ENCODE measurements at regions not wholly inside any gene's neighbourhood (a gene's known extent, or its start where the extent isn't known, plus 50 kb on each side); places are given as distances from the start of the nearest gene placed in this dataset.

GRCh38 chr19:31538879-31539278 lies 189.6 kb upstream of the TSHZ3 start:
- Histone ChIP-seq H3K27ac (ENCODE audit: low read depth, low read length) (no peak overlapping the region), H3K4me1 (ENCODE audit: insufficient read depth, low read length) (no peaks in the 10 kb centered on the region), H3K27me3 (ENCODE audit: insufficient read depth, low read length) (no peaks in the 10 kb centered on the region), H3K4me3 (ENCODE audit: insufficient read depth, low read depth, low read length) (no peak overlapping the region), H3K9me3 (ENCODE audit: insufficient read depth, low read depth, low read length) (no peaks in the 10 kb centered on the region), H3K79me2 (ENCODE audit: insufficient read depth, low read length) (no peaks in the 10 kb centered on the region), H3K9ac (ENCODE audit: low read length) (no peak overlapping the region), H2AFZ (ENCODE audit: low read depth, low read length) (no peak overlapping the region), H3K4me2 (ENCODE audit: low read length) (no peak overlapping the region), H3K36me3 (ENCODE audit: insufficient read depth, low read length) (no peaks in the 10 kb centered on the region), H4K20me1 (ENCODE audit: insufficient read depth, low read length) (no peaks in the 10 kb centered on the region)
- Mint-ChIP-seq H3K27me3 (ENCODE audit: low read depth, unreplicated experiment) (peaks cover 55% of the 10 kb centered on the region), H3K36me3 (ENCODE audit: low read depth, unreplicated experiment) (peaks cover 6% of the 10 kb centered on the region), H3K4me1 (ENCODE audit: low read depth, unreplicated experiment) (peaks cover 1% of the 10 kb centered on the region), H3K4me3 (ENCODE audit: unreplicated experiment) (no peak overlapping the region), H3K9me3 (ENCODE audit: unreplicated experiment) (peaks cover 11% of the 10 kb centered on the region), H3K27ac (ENCODE audit: unreplicated experiment) (no peak overlapping the region)
- no peak for FAIRE-seq
- TF ChIP-seq EZH2 (IDR thresholded peaks at IDR 0.05; ENCODE audit: insufficient read depth, low read length) (no peak), CTCF (IDR thresholded peaks at IDR 0.05; ENCODE audit: insufficient read depth, low read depth, low read length) (no peak)
- no peak for DNase-seq (ENCODE audit: low read depth)

- H3K4me1 ChIP-seq (ENCODE audit: insufficient read depth, low read length) = no peaks in the 10 kb centered on the region
- H3K27me3 ChIP-seq (ENCODE audit: insufficient read depth, low read length) = no peaks in the 10 kb centered on the region
- H3K27ac ChIP-seq (ENCODE audit: low read depth, low read length) = no peak overlapping the region
- FAIRE-seq (no peak), DNase-seq (ENCODE audit: low read depth) (no peak)
- peaks cover 60% of the 10 kb centered on the region for H3K27me3 Mint-ChIP-seq (ENCODE audit: low read depth, unreplicated experiment)
- H3K4me1 Mint-ChIP-seq (ENCODE audit: low read depth, unreplicated experiment) = peaks cover 1% of the 10 kb centered on the region
- no peak for TF ChIP-seq EZH2 (IDR thresholded peaks at IDR 0.05; ENCODE audit: insufficient read depth, low read length)
- TF ChIP-seq CTCF (IDR thresholded peaks at IDR 0.05; ENCODE audit: insufficient read depth, low read depth, low read length) = no peak
- H3K27ac Mint-ChIP-seq (ENCODE audit: unreplicated experiment) = no peak overlapping the region
- H3K79me2 ChIP-seq (ENCODE audit: insufficient read depth, low read length) = no peaks in the 10 kb centered on the region
- H3K4me3 Mint-ChIP-seq (ENCODE audit: unreplicated experiment) = no peak overlapping the region
- H3K9me3 ChIP-seq (ENCODE audit: insufficient read depth, low read depth, low read length) = peaks cover 1% of the 10 kb centered on the region
- H3K9me3 Mint-ChIP-seq (ENCODE audit: unreplicated experiment) = peaks cover 16% of the 10 kb centered on the region
- no peak overlapping the region for H3K9ac ChIP-seq (ENCODE audit: low read length)
- H4K20me1 ChIP-seq (ENCODE audit: insufficient read depth, low read length) = no peaks in the 10 kb centered on the region
- H3K4me2 ChIP-seq (ENCODE audit: low read length) = no peak overlapping the region
- peaks cover 6% of the 10 kb centered on the region for H3K36me3 Mint-ChIP-seq (ENCODE audit: low read depth, unreplicated experiment)
- H2AFZ ChIP-seq (ENCODE audit: low read depth, low read length) = no peak overlapping the region
- H3K36me3 ChIP-seq (ENCODE audit: insufficient read depth, low read length) = no peaks in the 10 kb centered on the region
- H3K4me3 ChIP-seq (ENCODE audit: insufficient read depth, low read depth, low read length) = no peak overlapping the region
These were observed 190.2 kb upstream of the TSHZ3 start for GRCh38 chr19:31539386-31539785.

- no peak overlapping the region for H3K27ac ChIP-seq (ENCODE audit: low read depth, low read length)
- no peaks in the 10 kb centered on the region for H3K36me3 ChIP-seq (ENCODE audit: insufficient read depth, low read length)
- DNase-seq (ENCODE audit: low read depth) = no peak
- no peaks in the 10 kb centered on the region for H4K20me1 ChIP-seq (ENCODE audit: insufficient read depth, low read length)
- Mint-ChIP-seq H3K36me3 (ENCODE audit: low read depth, unreplicated experiment) (peaks cover 6% of the 10 kb centered on the region), H3K4me1 (ENCODE audit: low read depth, unreplicated experiment) (peaks cover 1% of the 10 kb centered on the region), H3K27me3 (ENCODE audit: low read depth, unreplicated experiment) (peaks cover 65% of the 10 kb centered on the region), H3K9me3 (ENCODE audit: unreplicated experiment) (peaks cover 25% of the 10 kb centered on the region), H3K27ac (ENCODE audit: unreplicated experiment) (no peak overlapping the region), H3K4me3 (ENCODE audit: unreplicated experiment) (no peak overlapping the region)
- H2AFZ ChIP-seq (ENCODE audit: low read depth, low read length) = no peak overlapping the region
- no peaks in the 10 kb centered on the region for H3K79me2 ChIP-seq (ENCODE audit: insufficient read depth, low read length)
- FAIRE-seq = no peak
- no peaks in the 10 kb centered on the region for H3K27me3 ChIP-seq (ENCODE audit: insufficient read depth, low read length)
- H3K4me3 ChIP-seq (ENCODE audit: insufficient read depth, low read depth, low read length) = no peak overlapping the region
- H3K9ac ChIP-seq (ENCODE audit: low read length) = no peak overlapping the region
- TF ChIP-seq EZH2 (IDR thresholded peaks at IDR 0.05; ENCODE audit: insufficient read depth, low read length) (no peak), CTCF (IDR thresholded peaks at IDR 0.05; ENCODE audit: insufficient read depth, low read depth, low read length) (no peak)
- no peaks in the 10 kb centered on the region for H3K4me1 ChIP-seq (ENCODE audit: insufficient read depth, low read length)
- H3K9me3 ChIP-seq (ENCODE audit: insufficient read depth, low read depth, low read length) = peaks cover 3% of the 10 kb centered on the region
- H3K4me2 ChIP-seq (ENCODE audit: low read length) = no peak overlapping the region
These were observed 192.2 kb upstream of the TSHZ3 start for GRCh38 chr19:31541396-31541795.

Data from astrocyte (in vitro differentiated cells and primary cell).